ENCODE measurements at regions not wholly inside any gene's neighbourhood (a gene's known extent, or its start where the extent isn't known, plus 50 kb on each side); places are given as distances from the start of the nearest gene placed in this dataset.

DNA sequence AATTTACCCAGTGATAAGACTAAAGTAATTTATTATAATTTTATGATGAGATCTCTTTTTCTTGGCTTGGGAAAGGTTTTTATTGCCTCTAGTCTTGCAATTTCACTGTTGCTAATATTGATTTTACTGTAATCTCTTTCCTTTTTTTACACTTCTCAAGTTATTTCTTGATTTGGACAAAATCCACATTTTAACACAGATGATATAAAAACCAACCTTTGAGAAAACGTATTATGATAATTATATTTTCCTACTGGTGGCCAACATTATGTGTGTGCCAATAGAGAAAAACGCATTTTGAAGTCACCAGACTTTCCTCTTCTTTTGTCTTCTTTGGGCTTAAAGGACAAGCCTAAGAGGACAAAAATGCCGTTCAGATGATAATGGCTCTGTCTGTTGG is 314.9 kb downstream of the PRDM2 start:
- no peak overlapping the region for H3K4me3 ChIP-seq (ENCODE audit: control extremely low read depth in 1 of 5, extremely low read depth in 1 of 5, insufficient read depth in 1 of 5, low read depth in 2 of 5, low read length in 4 of 5)
- H3K9me3 ChIP-seq (ENCODE audit: control extremely low read depth in 1 of 3, control insufficient read depth in 2 of 3, insufficient read depth in 1 of 3, low read length in 2 of 3) = no peaks in the 10 kb centered on the region
- POLR2A ChIA-PET = no interaction called here
- Mint-ChIP-seq H3K9me3 (ENCODE audit: insufficient read depth) (no peaks in the 10 kb centered on the region), H3K4me1 (no peaks in the 10 kb centered on the region), H3K4me3 (no peak overlapping the region), H3K27ac (no peak overlapping the region), H3K27me3 (peaks cover 24% of the 10 kb centered on the region)
- intact Hi-C loops (cut with micrococcal nuclease) = no loop called here
- no peak overlapping the region for H3K27ac ChIP-seq (ENCODE audit: low read length in 2 of 2)
- H3K4me2 ChIP-seq (replicated peaks; ENCODE audit: low read depth, low read length, poor library complexity, severe bottlenecking) = no peak overlapping the region
- H4K20me1 ChIP-seq (ENCODE audit: control insufficient read depth, insufficient read depth, low read length, poor library complexity, severe bottlenecking) = no peaks in the 10 kb centered on the region
- no peak overlapping the region for H2AFZ ChIP-seq (ENCODE audit: insufficient read depth, low read depth, low read length, poor library complexity, severe bottlenecking)
- H3K79me2 ChIP-seq (ENCODE audit: control insufficient read depth, insufficient read depth, low read length) = no peaks in the 10 kb centered on the region
- H3K36me3 ChIP-seq (replicated peaks in 1 of 2; ENCODE audit: control extremely low read depth in 1 of 2, control insufficient read depth in 1 of 2, extremely low read depth in 1 of 2, insufficient read depth in 2 of 2, low read length in 1 of 2) = no peaks in the 10 kb centered on the region
- TF ChIP-seq EZH2 (IDR thresholded peaks at IDR 0.05; ENCODE audit: borderline replicate concordance, insufficient read depth, low read depth, low read length, poor library complexity, severe bottlenecking) = no peak
- TF ChIP-seq, protein P1, sequence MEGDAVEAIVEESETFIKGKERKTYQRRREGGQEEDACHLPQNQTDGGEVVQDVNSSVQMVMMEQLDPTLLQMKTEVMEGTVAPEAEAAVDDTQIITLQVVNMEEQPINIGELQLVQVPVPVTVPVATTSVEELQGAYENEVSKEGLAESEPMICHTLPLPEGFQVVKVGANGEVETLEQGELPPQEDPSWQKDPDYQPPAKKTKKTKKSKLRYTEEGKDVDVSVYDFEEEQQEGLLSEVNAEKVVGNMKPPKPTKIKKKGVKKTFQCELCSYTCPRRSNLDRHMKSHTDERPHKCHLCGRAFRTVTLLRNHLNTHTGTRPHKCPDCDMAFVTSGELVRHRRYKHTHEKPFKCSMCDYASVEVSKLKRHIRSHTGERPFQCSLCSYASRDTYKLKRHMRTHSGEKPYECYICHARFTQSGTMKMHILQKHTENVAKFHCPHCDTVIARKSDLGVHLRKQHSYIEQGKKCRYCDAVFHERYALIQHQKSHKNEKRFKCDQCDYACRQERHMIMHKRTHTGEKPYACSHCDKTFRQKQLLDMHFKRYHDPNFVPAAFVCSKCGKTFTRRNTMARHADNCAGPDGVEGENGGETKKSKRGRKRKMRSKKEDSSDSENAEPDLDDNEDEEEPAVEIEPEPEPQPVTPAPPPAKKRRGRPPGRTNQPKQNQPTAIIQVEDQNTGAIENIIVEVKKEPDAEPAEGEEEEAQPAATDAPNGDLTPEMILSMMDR (IDR thresholded peaks at IDR 0.05) = no peak
- H3K27me3 ChIP-seq (replicated peaks in 1 of 4; ENCODE audit: control extremely low read depth in 1 of 4, control insufficient read depth in 3 of 4, insufficient read depth in 4 of 4, low read length in 3 of 4) = peaks cover 0 to 5% (median 0%) of the 10 kb centered on the region in 4 experiments
- CTCF ChIA-PET = no interaction called here
- no peaks in the 10 kb centered on the region for H3K4me1 ChIP-seq (ENCODE audit: control insufficient read depth in 2 of 2, insufficient read depth in 2 of 2, low read length in 2 of 2)
- WGBS (ENCODE audit: insufficient coverage) = no CpG with 5 or more reads among the region's 3 CpGs
- H3K9ac ChIP-seq (ENCODE audit: low read length) = no peak overlapping the region
- ATAC-seq (ENCODE audit: low read depth) (no peak), DNase-seq (no peak)

DNA sequence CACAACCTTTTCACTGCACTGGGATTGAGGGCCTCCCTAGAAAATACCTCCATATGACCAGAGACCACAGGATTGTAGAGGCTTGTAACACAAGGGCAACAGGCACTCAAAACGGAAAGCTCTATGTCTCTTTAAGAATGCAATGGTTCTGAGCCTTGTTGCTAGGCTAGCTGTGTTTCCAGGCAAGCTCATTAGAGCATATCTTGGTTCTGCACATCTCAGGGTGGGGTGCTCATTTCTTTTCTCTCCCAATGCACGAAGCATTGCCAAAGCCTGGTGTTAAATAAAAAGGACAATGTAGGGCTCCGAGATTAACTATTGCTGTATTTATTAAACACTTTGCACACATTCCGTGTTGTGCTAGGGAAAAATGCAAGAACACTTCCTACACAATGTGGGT is 315.9 kb downstream of the PRDM2 start:
- no peak overlapping the region for H3K4me3 ChIP-seq (ENCODE audit: control extremely low read depth in 1 of 5, extremely low read depth in 1 of 5, insufficient read depth in 1 of 5, low read depth in 2 of 5, low read length in 4 of 5)
- H3K9ac ChIP-seq (ENCODE audit: low read length) = no peak overlapping the region
- POLR2A ChIA-PET = no interaction called here
- WGBS (ENCODE audit: insufficient coverage) = 62% methylated on average over 1 of the region's 4 CpGs
- H2AFZ ChIP-seq (ENCODE audit: insufficient read depth, low read depth, low read length, poor library complexity, severe bottlenecking) = no peak overlapping the region
- H3K36me3 ChIP-seq (replicated peaks in 1 of 2; ENCODE audit: control extremely low read depth in 1 of 2, control insufficient read depth in 1 of 2, extremely low read depth in 1 of 2, insufficient read depth in 2 of 2, low read length in 1 of 2) = no peaks in the 10 kb centered on the region
- H3K4me1 ChIP-seq (ENCODE audit: control insufficient read depth in 2 of 2, insufficient read depth in 2 of 2, low read length in 2 of 2) = no peaks in the 10 kb centered on the region
- CTCF ChIA-PET = no interaction called here
- H3K79me2 ChIP-seq (ENCODE audit: control insufficient read depth, insufficient read depth, low read length) = no peaks in the 10 kb centered on the region
- TF ChIP-seq EZH2 (IDR thresholded peaks at IDR 0.05; ENCODE audit: borderline replicate concordance, insufficient read depth, low read depth, low read length, poor library complexity, severe bottlenecking) = no peak
- ATAC-seq (ENCODE audit: low read depth) (no peak), DNase-seq (no peak)
- H3K9me3 ChIP-seq (ENCODE audit: control extremely low read depth in 1 of 3, control insufficient read depth in 2 of 3, insufficient read depth in 1 of 3, low read length in 2 of 3) = no peaks in the 10 kb centered on the region
- H3K4me2 ChIP-seq (replicated peaks; ENCODE audit: low read depth, low read length, poor library complexity, severe bottlenecking) = no peak overlapping the region
- Mint-ChIP-seq H3K4me3 (no peak overlapping the region), H3K9me3 (ENCODE audit: insufficient read depth) (no peaks in the 10 kb centered on the region), H3K27me3 (peaks cover 31% of the 10 kb centered on the region), H3K4me1 (no peaks in the 10 kb centered on the region), H3K27ac (no peak overlapping the region)
- intact Hi-C loops (cut with micrococcal nuclease) = no loop called here
- no peaks in the 10 kb centered on the region for H4K20me1 ChIP-seq (ENCODE audit: control insufficient read depth, insufficient read depth, low read length, poor library complexity, severe bottlenecking)
- H3K27me3 ChIP-seq (replicated peaks in 1 of 4; ENCODE audit: control extremely low read depth in 1 of 4, control insufficient read depth in 3 of 4, insufficient read depth in 4 of 4, low read length in 3 of 4) = peaks cover 0 to 5% (median 0%) of the 10 kb centered on the region in 4 experiments
- H3K27ac ChIP-seq (ENCODE audit: low read length in 2 of 2) = no peak overlapping the region

Data from B cell (primary cell).